ENCODE measurements at regions not wholly inside any gene's neighbourhood (a gene's known extent, or its start where the extent isn't known, plus 50 kb on each side); places are given as distances from the start of the nearest gene placed in this dataset.
"Not testable (repeated sequence)": the region's sequence is repeated elsewhere in the genome, so short reads cannot be mapped to it uniquely, and the experiment has no call there.

DNA sequence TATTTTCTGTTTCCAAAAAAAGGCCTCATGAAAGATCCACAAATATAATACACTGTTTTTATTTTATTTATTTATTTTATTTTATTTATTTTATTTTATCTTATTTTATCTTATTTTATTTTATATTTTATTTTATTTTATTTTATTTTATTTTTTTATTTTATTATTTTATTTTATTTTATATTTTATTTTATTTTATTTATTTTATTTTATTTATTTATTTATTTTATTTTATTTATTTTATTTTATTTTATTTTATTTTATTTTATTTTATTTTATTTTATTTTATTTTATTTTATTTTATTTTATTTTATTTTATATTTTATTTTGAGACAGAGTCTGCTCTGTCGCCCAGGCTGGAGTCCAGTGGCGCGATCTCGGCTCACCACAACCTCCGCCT, 285.9 kb upstream of the LYZL1 start:
- TF ChIP-seq EZH2 (optimal IDR thresholded peaks at IDR 0.05; ENCODE audit: low read depth, low read length): not testable (repeated sequence)
- TF ChIP-seq, protein P1, sequence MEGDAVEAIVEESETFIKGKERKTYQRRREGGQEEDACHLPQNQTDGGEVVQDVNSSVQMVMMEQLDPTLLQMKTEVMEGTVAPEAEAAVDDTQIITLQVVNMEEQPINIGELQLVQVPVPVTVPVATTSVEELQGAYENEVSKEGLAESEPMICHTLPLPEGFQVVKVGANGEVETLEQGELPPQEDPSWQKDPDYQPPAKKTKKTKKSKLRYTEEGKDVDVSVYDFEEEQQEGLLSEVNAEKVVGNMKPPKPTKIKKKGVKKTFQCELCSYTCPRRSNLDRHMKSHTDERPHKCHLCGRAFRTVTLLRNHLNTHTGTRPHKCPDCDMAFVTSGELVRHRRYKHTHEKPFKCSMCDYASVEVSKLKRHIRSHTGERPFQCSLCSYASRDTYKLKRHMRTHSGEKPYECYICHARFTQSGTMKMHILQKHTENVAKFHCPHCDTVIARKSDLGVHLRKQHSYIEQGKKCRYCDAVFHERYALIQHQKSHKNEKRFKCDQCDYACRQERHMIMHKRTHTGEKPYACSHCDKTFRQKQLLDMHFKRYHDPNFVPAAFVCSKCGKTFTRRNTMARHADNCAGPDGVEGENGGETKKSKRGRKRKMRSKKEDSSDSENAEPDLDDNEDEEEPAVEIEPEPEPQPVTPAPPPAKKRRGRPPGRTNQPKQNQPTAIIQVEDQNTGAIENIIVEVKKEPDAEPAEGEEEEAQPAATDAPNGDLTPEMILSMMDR (IDR thresholded peaks at IDR 0.05; ENCODE audit: low read length): not testable (repeated sequence)
